GM12878 (cell line): ENCODE measurements at regions not wholly inside any gene's neighbourhood (a gene's known extent, or its start where the extent isn't known, plus 50 kb on each side); places are given as distances from the start of the nearest gene placed in this dataset.

Experiments used
- ATAC-seq: fragments of 200-7000 bp; cut with Tn5 transposase; 3 replicates; pipeline ENCODE4 v1.9.1; 2020; ENCODE audit warnings: mild to moderate bottlenecking, moderate library complexity
- BruUV-seq: library from RNA; stranded (reverse); fragments of 400-500 nt; replicated peaks from 2 replicates; lab custom pipeline; 2021; lab: Mats Ljungman, UMichigan
- CTCF ChIA-PET: fragments of 300-600 bp; sonication (Branson Sonifier 250); formaldehyde crosslinking; extraction: SDS; loops from one replicate; lab custom pipeline; 2021; ENCODE audit warnings: inconsistent platforms; lab: Yijun Ruan, JAX
- POLR2A ChIA-PET: fragments of 350-600 bp; formaldehyde crosslinking; extraction: SDS; loops from one replicate; lab custom pipeline; 2021; ENCODE audit warnings: inconsistent platforms; lab: Charles Lee
- RAD21 ChIA-PET: fragments of 300-600 bp; sonication (Branson Sonifier 250); formaldehyde crosslinking; loops from one replicate; lab custom pipeline; 2023; ENCODE audit warnings: antibody characterized with exemption; ENCODE audit not compliant: unreplicated experiment; lab: Charles Lee
- SMC1A ChIA-PET: fragments of 300-600 bp; sonication (Branson Sonifier 250); formaldehyde crosslinking; loops from one replicate; lab custom pipeline; 2023; ENCODE audit not compliant: unreplicated experiment, uncharacterized antibody; lab: Charles Lee
- DNase-seq: peaks from one replicate; pipeline ENCODE4 v3.0.0-alpha.2; 2011; ENCODE audit warnings: low read depth, low spot score
- FAIRE-seq: peaks from 3 replicates; lab custom pipeline; 2011; peaks lifted over from hg19 to GRCh38; lab: Jason Lieb, UNC
- H2AFZ ChIP-seq: 2 replicates; pipeline ENCODE4 v1.6.0; 2011; ENCODE audit warnings: low read depth, low read length, control low read depth; ENCODE audit not compliant: control insufficient read depth
- H3K27ac ChIP-seq: 2 replicates; pipeline ENCODE4 v1.5.1; 2011; ENCODE audit warnings: control low read depth; ENCODE audit not compliant: control insufficient read depth, insufficient read depth
- H3K27me3 ChIP-seq, 2 experiments: replicated peaks in 1 of 2; 2 replicates each; pipeline versions ENCODE4 v1.6.0 to v1.6.1; 2011; ENCODE audit warnings: low read length in 1 of 2; ENCODE audit not compliant: control insufficient read depth in 2 of 2, insufficient read depth in 2 of 2
- H3K36me3 ChIP-seq, 2 experiments: 2 replicates each; pipeline ENCODE4 v1.5.1; 2011; ENCODE audit warnings: low read length in 1 of 2; ENCODE audit not compliant: control insufficient read depth in 2 of 2, insufficient read depth in 2 of 2
- H3K4me1 ChIP-seq: 2 replicates; pipeline ENCODE4 v1.6.1; 2011; ENCODE audit warnings: mild to moderate bottlenecking, low read length, moderate library complexity, mixed read lengths; ENCODE audit not compliant: control insufficient read depth, insufficient read depth
- H3K4me2 ChIP-seq: 2 replicates; pipeline ENCODE4 v1.6.0; 2011; ENCODE audit warnings: control low read depth; ENCODE audit not compliant: control insufficient read depth, insufficient read depth
- H3K4me3 ChIP-seq: fragments of 200-600 bp; sonication (generic); 2 replicates; pipeline ENCODE4 v1.5.1; 2016
- H3K79me2 ChIP-seq: 2 replicates; pipeline ENCODE4 v1.6.0; 2011; ENCODE audit warnings: low read length; ENCODE audit not compliant: control insufficient read depth, insufficient read depth
- H3K9ac ChIP-seq: 2 replicates; pipeline ENCODE4 v1.8.0; 2011; ENCODE audit warnings: low read length, control low read depth, mixed read lengths; ENCODE audit not compliant: control insufficient read depth, insufficient read depth
- H3K9me3 ChIP-seq: replicated peaks from 3 replicates; pipeline ENCODE4 v1.5.1; 2011; ENCODE audit warnings: mild to moderate bottlenecking, low read length; ENCODE audit not compliant: control insufficient read depth, insufficient read depth
- H4K20me1 ChIP-seq: 2 replicates; pipeline ENCODE4 v1.6.0; 2011; ENCODE audit not compliant: control insufficient read depth, insufficient read depth
- BCL3 ChIP-seq: IDR thresholded peaks from 2 replicates; pipeline ENCODE4 v1.6.1; 2011; ENCODE audit warnings: borderline replicate concordance, low read depth, mild to moderate bottlenecking, moderate library complexity, low read length; ENCODE audit not compliant: insufficient read depth, poor library complexity, severe bottlenecking
- CBX3 ChIP-seq: fragments of 200-600 bp; sonication (generic); IDR thresholded peaks from 2 replicates; pipeline ENCODE4 v1.6.1; 2016; ENCODE audit warnings: low read depth, borderline replicate concordance
- ELK1 ChIP-seq: IDR thresholded peaks from 2 replicates; pipeline ENCODE4 v1.6.1; 2012; ENCODE audit warnings: low read depth, low read length, improper control_type of control experiment
- GATAD2B ChIP-seq: fragments of 450-650 bp; conservative IDR thresholded peaks from 2 replicates; pipeline ENCODE4 v1.6.1; 2017; ENCODE audit warnings: low read depth, mild to moderate bottlenecking, moderate library complexity
- IRF5 ChIP-seq: fragments of 450-650 bp; IDR thresholded peaks from 2 replicates; pipeline ENCODE4 v1.6.1; 2017; ENCODE audit warnings: borderline replicate concordance
- JUNB ChIP-seq: IDR thresholded peaks from 2 replicates; pipeline ENCODE4 v1.6.1; 2016; ENCODE audit warnings: antibody characterized with exemption, mild to moderate bottlenecking
- JUND ChIP-seq: IDR thresholded peaks from 2 replicates; pipeline ENCODE4 v1.6.1; 2012; ENCODE audit warnings: low read depth, mild to moderate bottlenecking, low read length, improper control_type of control experiment, moderate library complexity
- KLF5 ChIP-seq: fragments of 450-650 bp; IDR thresholded peaks from 2 replicates; pipeline ENCODE4 v1.6.1; 2014; ENCODE audit warnings: mild to moderate bottlenecking; ENCODE audit not compliant: partially characterized antibody
- NFYB ChIP-seq: IDR thresholded peaks from 2 replicates; pipeline ENCODE4 v1.6.1; 2011; ENCODE audit warnings: low read depth, mild to moderate bottlenecking, low read length, improper control_type of control experiment, moderate library complexity; ENCODE audit not compliant: insufficient read depth
- NR2F1 ChIP-seq: fragments of 450-650 bp; conservative IDR thresholded peaks from 2 replicates; pipeline ENCODE4 v1.6.1; 2017; ENCODE audit warnings: mild to moderate bottlenecking
- PKNOX1 ChIP-seq: fragments of 450-650 bp; IDR thresholded peaks from 2 replicates; pipeline ENCODE4 v1.6.1; 2016; ENCODE audit warnings: mild to moderate bottlenecking
- POLR2AphosphoS2 ChIP-seq: IDR thresholded peaks from 2 replicates; pipeline ENCODE4 v1.6.1; 2011; ENCODE audit warnings: low read depth, mild to moderate bottlenecking, low read length, improper control_type of control experiment, moderate library complexity
- POLR2AphosphoS5 ChIP-seq: IDR thresholded peaks from 2 replicates; pipeline ENCODE4 v1.6.1; 2011; ENCODE audit warnings: mild to moderate bottlenecking, low read length, inconsistent platforms
- SMAD5 ChIP-seq: IDR thresholded peaks from 2 replicates; pipeline ENCODE4 v1.6.1; 2016; ENCODE audit warnings: antibody characterized with exemption, low read depth
- SP1 ChIP-seq: IDR thresholded peaks from one replicate; pipeline ENCODE4 v1.6.1; 2011; ENCODE audit warnings: low read depth, low read length
- SPI1 ChIP-seq: IDR thresholded peaks from 2 replicates; pipeline ENCODE4 v1.6.1; 2011; ENCODE audit warnings: low read depth, mild to moderate bottlenecking, low read length, moderate library complexity, borderline replicate concordance; ENCODE audit not compliant: insufficient read depth
- TCF12 ChIP-seq: IDR thresholded peaks from 2 replicates; pipeline ENCODE4 v1.6.1; 2011; ENCODE audit warnings: low read depth, mild to moderate bottlenecking, low read length
- WRNIP1 ChIP-seq: IDR thresholded peaks from 2 replicates; pipeline ENCODE4 v1.6.1; 2011; ENCODE audit warnings: low read depth, low read length, improper control_type of control experiment, borderline replicate concordance
- ZNF622 ChIP-seq: fragments of 450-650 bp; IDR thresholded peaks from 2 replicates; pipeline ENCODE4 v1.6.1; 2017; ENCODE audit warnings: mild to moderate bottlenecking, inconsistent platforms
- WGBS: methylation state at CpG from one replicate; pipeline ENCODE4 v1.1.6; 2016; ENCODE audit warnings: low lambda C conversion rate; ENCODE audit not compliant: insufficient replicate concordance, insufficient coverage; ENCODE audit errors: missing lambda C conversion rate; 5-methylcytosine and 5-hydroxymethylcytosine counted together
- in situ Hi-C: fragments of 300-500 bp; cut with MboI; formaldehyde crosslinking; loops from 9 replicates; pipeline ENCODE4 v1.14.3; 2018; ENCODE audit warnings: mixed read lengths
- intact Hi-C: fragments of 100-400 bp; cut with micrococcal nuclease; formaldehyde crosslinking; loops from one replicate; pipeline ENCODE4 v1.14.2; 2022; ENCODE audit not compliant: unreplicated experiment

GRCh38 chr2:147294825-147295392 lies 549.9 kb upstream of the ACVR2A start:
- Histone ChIP-seq H3K27me3 (no peaks in the 10 kb centered on the region), H3K9me3 (peaks cover 3% of the 10 kb centered on the region; the same call in 1 of the 3 replicates), H3K4me2 (no peak overlapping the region), H3K4me3 (no peak overlapping the region), H2AFZ (no peak overlapping the region), H3K9ac (no peak overlapping the region), H4K20me1 (no peaks in the 10 kb centered on the region), H3K27ac (no peak overlapping the region), H3K36me3 (no peaks in the 10 kb centered on the region), H3K79me2 (no peaks in the 10 kb centered on the region), H3K4me1 (peaks cover 18% of the 10 kb centered on the region)
- in situ Hi-C loops: no loop called here
- DNase-seq (no peak), ATAC-seq (no peak), FAIRE-seq (no peak)
- 53% methylated on average over 2 of the region's 2 CpGs for WGBS
- ChIA-PET POLR2A (interaction anchor here (0.6 kb wide), 1 partner anchor 576 kb away, joined by 3 read pairs; no protein-coding TSS in a partner anchor), CTCF (no interaction called here), SMC1A (no interaction called here), RAD21 (no interaction called here)
- TF ChIP-seq JUND: no peak
- no peak for TF ChIP-seq JUNB
- TF ChIP-seq POLR2AphosphoS2: no peak
- no peak for TF ChIP-seq POLR2AphosphoS5
- no peak for TF ChIP-seq BCL3
- no peak for TF ChIP-seq SP1
- no peak for TF ChIP-seq IRF5
- TF ChIP-seq ZNF622: no peak
- no peak for TF ChIP-seq SPI1
- TF ChIP-seq SMAD5: no peak
- no peak for TF ChIP-seq GATAD2B
- TF ChIP-seq KLF5: no peak
- TF ChIP-seq PKNOX1: no peak
- TF ChIP-seq TCF12: no peak
- no peak for TF ChIP-seq WRNIP1
- no peak for TF ChIP-seq NR2F1
- no peak for TF ChIP-seq CBX3
- no peak for TF ChIP-seq ELK1
- no peak for TF ChIP-seq NFYB
- BruUV-seq: no TSS peak
- intact Hi-C loops: no loop called here
